ENCODE measurements at regions not wholly inside any gene's neighbourhood (a gene's known extent, or its start where the extent isn't known, plus 50 kb on each side); places are given as distances from the start of the nearest gene placed in this dataset.

GRCh38 chr11:11076879-11077278 is 219.0 kb upstream of the ZBED5 start:
- TF ChIP-seq GTF2F1 (IDR thresholded peaks at IDR 0.05; ENCODE audit: borderline replicate concordance, low read depth, low read length): no peak
- TF ChIP-seq CHD2 (IDR thresholded peaks at IDR 0.05; ENCODE audit: low read length): no peak
- no peak for TF ChIP-seq POLR2AphosphoS5 (IDR thresholded peaks at IDR 0.05; ENCODE audit: low read depth, low read length)
- no peak for TF ChIP-seq RFX5 (IDR thresholded peaks at IDR 0.05; ENCODE audit: borderline replicate concordance, low read depth, low read length)

All from H1 (cell line).